Vagina (tissue), 2 donors: ENCODE measurements at regions not wholly inside any gene's neighbourhood (a gene's known extent, or its start where the extent isn't known, plus 50 kb on each side); places are given as distances from the start of the nearest gene placed in this dataset.

Experiments
- DNase-seq, 2 donors: peaks; one replicate each; pipeline ENCODE4 v3.0.0-alpha.2; 2017; ENCODE audit errors: extremely low spot score in 2 of 2
- H3K27ac ChIP-seq: fragments of 200-600 bp; sonication (generic); one replicate; pipeline ENCODE4 v1.5.1; 2019
- H3K27me3 ChIP-seq: fragments of 200-600 bp; sonication (generic); one replicate; pipeline ENCODE4 v1.5.1; 2019
- H3K36me3 ChIP-seq, 2 donors: fragments of 200-600 bp; sonication (generic); one replicate each; pipeline ENCODE4 v1.5.1; 2017 to 2019
- H3K4me1 ChIP-seq: fragments of 200-600 bp; sonication (generic); one replicate; pipeline ENCODE4 v1.5.1; 2019
- H3K4me3 ChIP-seq, 2 donors: fragments of 200-600 bp; sonication (generic); 1 replicate in 1 of 2; 2 replicates in 1 of 2; pipeline ENCODE4 v1.5.1; 2016 to 2019
- H3K9me3 ChIP-seq: fragments of 200-600 bp; sonication (generic); one replicate; pipeline ENCODE4 v1.5.1; 2019
- CTCF ChIP-seq, 3 experiments: fragments of 450-650 bp in 2 of 3; fragments of 200-600 bp in 1 of 3; sonication (generic) in 1 of 3; IDR thresholded peaks; one replicate each; pipeline ENCODE4 v1.5.1; 2017 to 2019; ENCODE audit warnings: antibody characterized with exemption in 3 of 3, mild to moderate bottlenecking in 2 of 3, moderate library complexity in 2 of 3
- POLR2A ChIP-seq, 2 donors: fragments of 450-650 bp; IDR thresholded peaks; one replicate each; pipeline ENCODE4 v1.6.1; 2017; ENCODE audit warnings: antibody characterized with exemption in 2 of 2, mild to moderate bottlenecking in 2 of 2, moderate library complexity in 2 of 2
- POLR2AphosphoS5 ChIP-seq, 2 donors: sonication (generic); formaldehyde crosslinking; IDR thresholded peaks; one replicate each; pipeline ENCODE4 v1.9.0; 2017; ENCODE audit warnings: antibody characterized with exemption in 2 of 2, mild to moderate bottlenecking in 2 of 2, low read depth in 1 of 2; ENCODE audit not compliant: insufficient read depth in 1 of 2
- intact Hi-C: fragments of 100-400 bp; cut with DNase I; formaldehyde crosslinking; loops from one replicate; pipeline ENCODE4 v1.15.1; 2023

- DNase-seq = no peak
- Histone ChIP-seq H3K4me3 (no peak overlapping the region), H3K4me1 (peaks cover 49% of the 10 kb centered on the region), H3K36me3 (no peaks in the 10 kb centered on the region), H3K27me3 (peaks cover 16% of the 10 kb centered on the region), H3K27ac (no peak overlapping the region), H3K9me3 (no peaks in the 10 kb centered on the region)
- no peak for TF ChIP-seq POLR2AphosphoS5 (IDR thresholded peaks at IDR 0.05; ENCODE audit: insufficient read depth in 1 of 2, low read depth in 1 of 2)
- TF ChIP-seq POLR2A (IDR thresholded peaks at IDR 0.05) = no peak
- TF ChIP-seq CTCF (IDR thresholded peaks at IDR 0.05) = no peak
- intact Hi-C loops = no loop called here
These were observed 69.4 kb upstream of the POLG start for GRCh38 chr15:89404023-89404422.

- Histone ChIP-seq H3K36me3 (no peaks in the 10 kb centered on the region), H3K4me1 (peaks cover 36% of the 10 kb centered on the region), H3K27me3 (peaks cover 14% of the 10 kb centered on the region), H3K4me3 (no peak overlapping the region), H3K27ac (no peak overlapping the region), H3K9me3 (no peaks in the 10 kb centered on the region)
- intact Hi-C loops = no loop called here
- no peak for TF ChIP-seq CTCF (IDR thresholded peaks at IDR 0.05)
- no peak for TF ChIP-seq POLR2AphosphoS5 (IDR thresholded peaks at IDR 0.05; ENCODE audit: insufficient read depth in 1 of 2, low read depth in 1 of 2)
- TF ChIP-seq POLR2A (IDR thresholded peaks at IDR 0.05) = no peak
- no peak for DNase-seq
These were observed 67.8 kb upstream of the POLG start for GRCh38 chr15:89402518-89402805.

GRCh38 chr15:89401631-89402517, 67.2 kb upstream of the POLG start:
- H3K4me3 ChIP-seq = no peak overlapping the region
- H3K36me3 ChIP-seq = no peaks in the 10 kb centered on the region
- TF ChIP-seq CTCF (IDR thresholded peaks at IDR 0.05) (no peak), POLR2AphosphoS5 (IDR thresholded peaks at IDR 0.05; ENCODE audit: insufficient read depth in 1 of 2, low read depth in 1 of 2) (no peak), POLR2A (IDR thresholded peaks at IDR 0.05) (no peak)
- H3K27me3 ChIP-seq = peaks cover 11% of the 10 kb centered on the region
- peaks cover 30% of the 10 kb centered on the region for H3K4me1 ChIP-seq
- no peak for DNase-seq
- no peak overlapping the region for H3K27ac ChIP-seq
- H3K9me3 ChIP-seq = no peaks in the 10 kb centered on the region
- intact Hi-C loops = no loop called here

- peaks cover 11% of the 10 kb centered on the region for H3K27me3 ChIP-seq
- H3K9me3 ChIP-seq = no peaks in the 10 kb centered on the region
- intact Hi-C loops = no loop called here
- no peak overlapping the region for H3K4me3 ChIP-seq
- H3K36me3 ChIP-seq = no peaks in the 10 kb centered on the region
- peaks cover 22% of the 10 kb centered on the region for H3K4me1 ChIP-seq
- no peak overlapping the region for H3K27ac ChIP-seq
- no peak for DNase-seq
- TF ChIP-seq POLR2AphosphoS5 (IDR thresholded peaks at IDR 0.05; ENCODE audit: insufficient read depth in 1 of 2, low read depth in 1 of 2) (no peak), POLR2A (IDR thresholded peaks at IDR 0.05) (no peak), CTCF (IDR thresholded peaks at IDR 0.05) (no peak)
These were observed 66.3 kb upstream of the POLG start for GRCh38 chr15:89400782-89401545.
